Activated naive CD8-positive, alpha-beta T cell treated with anti-CD3 and anti-CD28 coated beads, Interleukin-2, amount 50 U/mL, for 24 hours (primary cell): ENCODE measurements at regions not wholly inside any gene's neighbourhood (a gene's known extent, or its start where the extent isn't known, plus 50 kb on each side); places are given as distances from the start of the nearest gene placed in this dataset.

Experiments used
- ATAC-seq: fragments of 150-1000 bp; cut with Tn5 transposase; one replicate; pipeline ENCODE4 v1.10.0; 2021
- DNase-seq: peaks from one replicate; pipeline ENCODE4 v3.0.0; 2021
- H3K27ac Mint-ChIP-seq: one replicate; pipeline ENCODE4 v1.8.0; 2021; ENCODE audit warnings: mild to moderate bottlenecking, mixed read lengths
- H3K27me3 Mint-ChIP-seq: one replicate; pipeline ENCODE4 v1.8.0; 2021; ENCODE audit warnings: mixed read lengths
- H3K36me3 Mint-ChIP-seq: one replicate; pipeline ENCODE4 v1.8.0; 2021; ENCODE audit warnings: low read depth, mixed read lengths
- H3K4me1 Mint-ChIP-seq: one replicate; pipeline ENCODE4 v1.8.0; 2021; ENCODE audit warnings: mixed read lengths
- H3K4me3 Mint-ChIP-seq: one replicate; pipeline ENCODE4 v1.8.0; 2021; ENCODE audit warnings: mild to moderate bottlenecking, moderate library complexity, mixed read lengths
- H3K9me3 Mint-ChIP-seq: one replicate; pipeline ENCODE4 v1.8.0; 2021; ENCODE audit warnings: mixed read lengths

DNA sequence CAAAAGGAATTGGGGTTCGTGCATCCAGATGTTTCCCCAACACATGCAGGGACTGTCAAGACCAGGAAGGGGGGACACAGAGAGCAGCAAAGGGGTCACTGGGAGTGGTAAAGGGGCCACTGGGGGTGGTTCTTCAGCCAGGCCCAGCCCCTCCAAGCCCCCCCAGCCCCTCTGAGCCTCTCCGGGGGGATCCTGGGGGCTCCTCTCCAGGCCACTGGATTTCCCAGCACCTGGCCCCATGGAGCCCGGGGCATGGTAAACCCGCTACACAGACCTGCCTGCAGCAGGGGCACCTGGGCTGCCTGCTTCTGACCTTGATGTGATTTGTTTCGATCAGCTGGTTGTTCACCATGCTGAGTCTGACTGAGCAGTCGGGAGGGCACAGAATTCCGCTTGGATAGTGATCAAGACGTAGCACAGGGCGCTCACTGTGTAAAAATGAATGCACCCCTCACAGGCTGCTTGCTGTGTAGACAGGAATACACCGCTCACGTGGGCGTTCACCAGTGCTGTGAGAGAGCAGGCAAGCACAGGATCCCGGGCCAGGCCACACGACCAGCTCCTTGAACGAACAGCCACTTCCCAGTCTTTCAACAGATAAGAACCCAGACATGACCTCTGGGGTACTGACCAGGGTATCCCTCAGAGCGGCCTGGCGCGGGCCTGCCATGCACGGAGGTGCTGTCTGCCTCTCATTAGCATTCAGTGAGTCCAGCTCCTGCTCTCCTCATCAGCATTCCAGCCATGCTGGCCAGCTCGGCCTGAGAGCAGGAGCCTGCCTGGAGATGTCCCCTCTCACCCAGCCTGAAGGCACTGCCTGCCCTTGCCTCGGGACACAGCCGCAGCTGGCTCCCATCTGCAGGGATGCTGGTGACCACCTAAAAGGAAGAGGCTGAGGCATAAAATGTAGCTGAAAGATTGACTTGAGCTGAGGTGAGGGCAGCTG, 73.3 kb upstream of the OTOS start:
- no peak overlapping the region for H3K4me3 Mint-ChIP-seq
- H3K27me3 Mint-ChIP-seq, result peaks cover 2% of the 10 kb centered on the region
- no peak for DNase-seq
- no peaks in the 10 kb centered on the region for H3K9me3 Mint-ChIP-seq
- no peaks in the 10 kb centered on the region for H3K36me3 Mint-ChIP-seq
- no peaks in the 10 kb centered on the region for H3K4me1 Mint-ChIP-seq
- no peak overlapping the region for H3K27ac Mint-ChIP-seq
- no peak for ATAC-seq

DNA sequence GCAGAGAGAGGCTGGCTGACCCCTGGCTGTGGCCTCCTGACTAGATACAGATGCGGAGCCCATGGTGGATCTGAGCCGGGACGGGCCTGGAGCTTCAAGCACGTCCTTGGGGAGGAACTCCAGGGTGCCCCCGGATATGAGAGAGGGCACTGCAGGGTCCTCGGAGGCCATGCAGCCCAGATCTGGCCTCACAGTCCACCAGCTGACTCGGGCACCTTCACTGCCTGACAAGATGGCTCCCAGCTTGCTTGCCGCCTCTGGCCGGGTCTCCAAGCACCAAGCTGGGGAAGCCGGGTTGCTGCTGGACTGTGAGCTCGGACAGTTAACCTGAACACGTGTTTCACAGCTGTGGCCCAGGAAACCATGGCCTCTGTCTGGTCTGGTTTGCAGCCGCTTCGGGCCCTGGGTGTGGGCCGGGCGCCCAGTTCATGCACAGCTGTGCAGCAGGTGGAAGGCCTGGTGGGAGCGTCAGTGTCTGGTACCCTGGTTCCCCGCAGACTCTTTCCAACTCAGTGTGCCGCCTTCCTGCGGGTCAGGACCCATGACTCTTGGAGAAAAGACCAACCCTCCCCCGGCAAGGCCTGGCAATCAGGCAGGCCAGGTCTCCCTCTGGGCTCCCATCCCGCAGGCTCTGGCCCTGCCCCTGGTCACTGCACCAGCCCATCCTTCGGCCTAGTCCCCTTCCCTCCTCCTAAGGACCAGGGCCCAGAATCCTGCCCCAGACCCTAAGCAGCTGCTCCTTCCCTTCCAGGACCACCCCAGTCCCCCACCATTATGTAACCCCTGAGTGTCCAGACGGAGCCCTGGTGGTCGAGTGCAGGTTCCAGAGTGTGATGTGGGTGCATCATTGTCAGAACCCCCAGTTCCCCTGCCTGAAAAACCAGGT, 74.6 kb upstream of the OTOS start:
- Mint-ChIP-seq H3K36me3 (no peaks in the 10 kb centered on the region), H3K27ac (no peak overlapping the region), H3K4me3 (no peak overlapping the region), H3K4me1 (no peaks in the 10 kb centered on the region), H3K27me3 (no peaks in the 10 kb centered on the region), H3K9me3 (no peaks in the 10 kb centered on the region)
- no peak for DNase-seq
- no peak for ATAC-seq

DNA sequence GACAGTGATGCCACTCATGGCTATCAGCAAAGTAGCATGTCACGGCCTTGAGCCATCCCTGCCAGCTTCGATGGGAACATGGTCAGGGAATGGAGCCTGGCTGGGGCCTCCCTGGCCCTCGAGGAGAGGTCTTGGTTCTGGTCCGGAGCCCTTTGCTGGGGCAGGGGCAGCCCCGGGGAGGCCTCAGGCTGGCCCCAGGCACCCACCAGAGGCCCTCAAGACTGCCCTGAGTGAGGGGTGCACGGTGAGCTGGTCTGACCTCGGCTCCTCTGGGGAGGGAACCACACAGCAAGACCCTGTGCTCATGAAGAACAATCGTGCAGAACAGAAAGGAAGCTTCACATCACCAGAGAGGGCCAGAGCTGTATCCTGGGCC, 75.2 kb upstream of the OTOS start:
- no peak overlapping the region for H3K27ac Mint-ChIP-seq
- H3K4me3 Mint-ChIP-seq, result no peak overlapping the region
- H3K36me3 Mint-ChIP-seq, result no peaks in the 10 kb centered on the region
- H3K4me1 Mint-ChIP-seq, result no peaks in the 10 kb centered on the region
- no peak for ATAC-seq
- peaks cover 1% of the 10 kb centered on the region for H3K27me3 Mint-ChIP-seq
- no peak for DNase-seq
- H3K9me3 Mint-ChIP-seq, result no peaks in the 10 kb centered on the region

DNA sequence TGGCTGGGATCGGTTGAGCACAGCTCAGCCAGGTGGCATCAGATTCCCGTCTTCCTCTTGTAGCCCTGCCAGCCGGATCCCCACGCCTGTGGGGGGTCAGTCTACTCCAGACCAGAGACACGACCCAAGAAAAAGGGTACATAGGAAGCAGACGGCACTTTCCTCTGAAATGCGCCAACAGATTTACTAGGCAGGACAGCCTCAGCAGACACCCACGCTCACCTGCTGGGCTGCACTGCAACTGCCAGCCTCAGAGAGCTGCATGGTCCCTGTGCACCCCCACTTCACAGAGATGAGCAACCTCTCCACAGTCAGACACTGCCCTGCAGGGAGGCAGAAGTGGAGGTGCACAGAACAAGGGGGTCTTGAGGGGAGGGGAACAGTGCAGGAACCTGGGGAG, 75.7 kb upstream of the OTOS start:
- peaks cover 2% of the 10 kb centered on the region for H3K27me3 Mint-ChIP-seq
- H3K9me3 Mint-ChIP-seq, result no peaks in the 10 kb centered on the region
- H3K36me3 Mint-ChIP-seq, result no peaks in the 10 kb centered on the region
- H3K27ac Mint-ChIP-seq, result no peak overlapping the region
- H3K4me1 Mint-ChIP-seq, result no peaks in the 10 kb centered on the region
- no peak for DNase-seq
- no peak for ATAC-seq
- H3K4me3 Mint-ChIP-seq, result no peak overlapping the region

DNA sequence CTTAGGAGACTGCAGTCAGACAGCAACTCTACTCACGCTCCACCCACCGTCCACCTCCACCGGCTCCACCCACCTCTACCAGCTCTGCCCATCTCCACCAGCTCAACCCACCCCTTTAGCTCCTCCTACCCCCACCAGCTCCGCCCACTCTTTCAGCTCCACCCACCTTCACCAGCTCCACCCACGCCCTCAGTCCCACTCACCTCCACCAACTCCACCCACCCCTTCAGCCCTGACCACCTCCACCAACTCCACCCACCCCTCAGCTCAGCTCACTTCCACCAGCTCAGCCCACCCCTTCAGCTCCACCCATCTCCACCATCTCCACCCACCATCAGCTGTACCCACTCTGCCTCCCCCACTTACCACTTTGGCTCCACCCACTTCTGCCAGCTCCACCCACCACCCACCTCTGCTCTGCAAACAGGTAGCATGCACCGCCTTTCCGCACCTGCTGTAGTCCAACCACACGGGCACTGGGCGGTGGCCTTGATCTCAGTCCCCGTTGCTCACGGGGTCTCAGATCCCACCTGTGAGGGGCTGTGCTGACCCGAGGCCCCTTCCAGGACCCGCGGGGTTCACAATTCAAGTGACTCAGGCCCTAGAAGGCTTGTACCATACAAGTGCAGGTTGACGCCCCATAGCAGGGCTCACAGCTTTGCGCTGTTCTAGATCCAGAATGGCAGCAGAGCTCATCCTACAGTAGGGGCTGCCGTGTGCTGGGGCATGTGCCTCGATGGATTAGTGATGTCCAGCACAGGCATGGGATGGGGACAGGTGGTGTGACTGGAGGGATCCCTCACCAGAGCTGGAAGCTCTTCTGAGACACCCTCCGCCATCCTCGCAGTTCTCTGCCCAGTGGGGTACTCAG, 77.2 kb upstream of the OTOS start:
- Mint-ChIP-seq H3K36me3 (no peaks in the 10 kb centered on the region), H3K4me3 (no peak overlapping the region), H3K4me1 (no peaks in the 10 kb centered on the region), H3K27me3 (peaks cover 7% of the 10 kb centered on the region), H3K9me3 (no peaks in the 10 kb centered on the region), H3K27ac (no peak overlapping the region)
- DNase-seq (no peak), ATAC-seq (no peak)

DNA sequence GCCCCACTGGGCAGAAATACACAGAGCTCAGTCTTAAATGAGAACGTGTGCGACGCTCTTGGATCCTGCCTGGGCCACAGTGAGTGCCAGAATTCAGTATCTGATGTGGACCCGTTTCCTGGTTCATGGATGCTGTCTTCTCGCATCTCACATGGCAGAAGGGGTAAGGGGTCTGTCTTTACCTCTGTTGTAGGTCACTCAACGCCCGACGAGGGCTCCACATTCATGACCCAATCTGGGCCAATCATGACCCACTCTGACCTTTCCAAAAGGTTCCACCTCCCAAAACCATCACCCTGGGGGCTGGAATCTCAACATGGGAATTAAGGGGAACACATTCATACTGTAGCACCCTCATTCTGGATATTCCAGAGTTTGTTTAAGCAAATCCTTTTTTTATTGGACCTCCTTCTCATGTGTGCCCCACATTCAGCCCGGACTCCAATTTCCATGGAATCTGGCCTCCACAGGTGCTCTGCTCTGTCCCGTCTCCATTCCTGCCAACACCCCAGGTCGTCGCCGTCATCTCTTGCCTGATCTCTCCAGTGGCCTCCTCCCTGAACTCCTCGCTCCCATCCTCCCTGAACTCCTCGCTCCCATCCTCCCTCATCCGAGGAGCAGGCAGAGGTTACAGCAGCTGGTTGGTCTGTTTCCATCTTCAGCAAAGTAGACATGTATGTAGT, 78.9 kb upstream of the OTOS start:
- ATAC-seq (no peak), DNase-seq (no peak)
- Mint-ChIP-seq H3K36me3 (no peaks in the 10 kb centered on the region), H3K27ac (no peak overlapping the region), H3K4me1 (no peaks in the 10 kb centered on the region), H3K9me3 (no peaks in the 10 kb centered on the region), H3K27me3 (peaks cover 11% of the 10 kb centered on the region), H3K4me3 (no peak overlapping the region)

DNA sequence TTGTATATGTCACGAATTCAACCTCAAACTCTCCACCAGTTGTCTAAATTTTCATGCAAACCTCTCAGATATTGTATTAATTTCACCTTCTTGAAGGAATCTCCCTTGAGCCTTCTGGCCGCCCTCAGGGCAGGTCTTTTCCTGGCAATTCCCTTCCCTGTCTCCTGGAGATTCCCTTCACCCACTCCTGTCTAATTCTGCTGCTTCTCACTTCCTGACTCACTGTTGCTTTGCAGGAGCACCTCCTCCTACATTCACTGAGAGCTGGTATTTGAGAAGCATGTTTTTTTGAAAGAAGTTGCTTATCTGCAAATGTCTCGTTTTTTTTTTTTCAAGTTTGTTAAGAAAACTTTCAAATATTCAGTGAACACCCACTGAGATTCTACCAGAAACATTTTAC, 79.9 kb upstream of the OTOS start:
- Mint-ChIP-seq H3K27ac (no peak overlapping the region), H3K9me3 (no peaks in the 10 kb centered on the region), H3K4me3 (no peak overlapping the region), H3K4me1 (no peaks in the 10 kb centered on the region), H3K27me3 (peaks cover 16% of the 10 kb centered on the region), H3K36me3 (no peaks in the 10 kb centered on the region)
- DNase-seq, result no peak
- ATAC-seq, result no peak

DNA sequence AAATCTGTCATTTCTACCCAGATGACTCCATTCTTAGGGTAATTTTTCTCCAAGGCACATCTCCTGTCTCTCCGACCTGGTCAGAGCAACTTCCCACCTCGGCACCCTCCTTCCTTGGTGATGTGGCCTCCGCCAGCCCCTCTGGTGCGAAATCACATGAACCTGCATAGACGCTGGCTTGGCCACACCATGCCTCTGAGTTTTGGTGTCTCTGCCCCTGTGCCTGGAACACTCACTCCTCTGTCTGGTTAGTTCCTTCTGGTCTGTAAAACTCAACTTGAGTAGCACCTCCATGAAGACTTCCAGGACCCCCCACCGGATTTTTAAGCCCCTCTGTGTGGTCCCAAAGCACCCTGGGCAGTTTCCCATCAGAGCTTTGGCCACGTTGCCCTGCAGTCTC, 83.2 kb upstream of the OTOS start:
- DNase-seq (no peak), ATAC-seq (no peak)
- Mint-ChIP-seq H3K4me1 (no peaks in the 10 kb centered on the region), H3K27ac (no peak overlapping the region), H3K27me3 (peaks cover 23% of the 10 kb centered on the region), H3K4me3 (no peak overlapping the region), H3K36me3 (peaks cover 2% of the 10 kb centered on the region), H3K9me3 (peaks cover 4% of the 10 kb centered on the region)

DNA sequence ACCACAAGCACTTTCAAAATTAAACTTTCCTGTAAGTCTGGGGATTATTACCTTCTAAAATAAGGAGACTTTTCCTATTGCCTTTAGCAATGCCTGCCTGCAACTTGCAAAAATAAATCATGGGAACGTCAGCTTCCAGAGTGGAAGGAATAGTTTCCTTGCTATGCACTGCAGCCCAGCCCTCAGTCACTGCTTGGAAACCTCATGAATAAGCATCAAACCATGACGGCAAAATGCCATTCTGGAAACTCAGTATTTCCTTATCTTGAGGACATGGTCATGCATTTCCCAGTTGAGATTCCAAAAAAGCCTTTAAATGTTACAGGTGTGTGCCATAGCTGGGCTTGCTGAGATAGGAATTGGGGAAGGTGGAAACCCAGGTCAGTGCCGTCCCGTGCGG, 84.2 kb upstream of the OTOS start:
- Mint-ChIP-seq H3K9me3 (peaks cover 14% of the 10 kb centered on the region), H3K4me1 (no peaks in the 10 kb centered on the region), H3K36me3 (peaks cover 2% of the 10 kb centered on the region), H3K27ac (no peak overlapping the region), H3K4me3 (no peak overlapping the region), H3K27me3 (peaks cover 23% of the 10 kb centered on the region)
- DNase-seq, result no peak
- no peak for ATAC-seq

DNA sequence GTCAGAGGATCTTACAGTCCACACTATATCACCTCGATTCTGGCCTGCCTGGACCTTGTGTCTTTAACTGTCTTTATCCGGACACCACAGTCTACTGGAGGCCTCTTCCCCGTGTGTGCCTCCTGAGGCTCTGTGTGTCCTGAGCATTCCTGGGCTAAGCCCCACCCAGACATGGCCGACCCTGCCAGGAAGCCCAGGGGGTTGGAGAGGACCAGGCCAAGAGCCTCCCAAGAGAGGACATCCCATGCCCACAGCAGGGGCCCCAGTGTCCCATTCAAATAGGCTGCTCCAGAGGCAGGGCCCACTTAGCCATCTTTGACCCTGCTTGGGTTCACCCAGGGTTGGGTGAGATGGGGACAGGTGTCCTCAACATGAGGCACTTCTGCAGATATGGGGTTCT, 84.7 kb upstream of the OTOS start:
- Mint-ChIP-seq H3K27me3 (peaks cover 25% of the 10 kb centered on the region), H3K36me3 (peaks cover 2% of the 10 kb centered on the region), H3K9me3 (peaks cover 15% of the 10 kb centered on the region), H3K27ac (no peak overlapping the region), H3K4me1 (no peaks in the 10 kb centered on the region), H3K4me3 (no peak overlapping the region)
- DNase-seq (no peak), ATAC-seq (no peak)

DNA sequence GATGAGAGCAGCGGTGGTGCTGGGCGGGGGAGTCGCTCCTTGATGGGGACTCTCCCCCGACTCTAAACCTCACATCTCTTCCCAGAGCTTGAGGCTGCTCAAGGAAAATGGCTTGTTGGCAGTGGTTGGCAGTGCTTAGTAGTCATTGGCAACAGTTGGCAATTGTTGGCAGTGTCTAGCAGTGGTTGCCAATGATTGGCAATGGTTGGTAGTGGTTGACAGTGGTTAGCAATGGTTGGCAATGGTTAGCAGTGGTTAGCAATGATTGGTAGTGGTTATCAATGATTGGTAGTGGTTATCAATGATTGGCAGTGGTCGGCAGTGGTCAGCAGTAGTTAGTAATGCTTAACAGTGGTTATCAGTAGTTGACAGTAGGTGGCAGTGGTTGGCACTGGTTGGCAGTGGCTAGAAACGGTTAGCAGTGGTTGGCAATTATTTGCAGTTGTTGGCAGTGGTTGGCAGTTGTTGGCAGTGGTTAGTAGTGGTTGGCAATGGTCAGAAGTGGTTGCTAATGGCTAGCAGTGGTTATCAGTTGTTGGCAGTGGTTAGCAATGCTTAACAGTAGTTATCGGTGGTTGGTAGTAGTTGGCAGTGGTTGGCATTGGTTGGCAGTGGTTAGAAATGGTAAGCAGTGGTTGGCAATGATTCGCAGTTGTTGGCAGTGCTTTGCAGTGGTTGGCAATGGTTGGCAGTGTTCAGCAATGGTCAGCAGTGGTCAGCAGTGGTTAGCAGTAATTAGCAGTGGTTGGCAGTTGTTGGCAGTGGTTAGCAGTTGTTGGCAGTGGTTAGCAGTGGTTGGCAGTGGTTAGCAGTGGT, 85.4 kb upstream of the OTOS start:
- no peak for DNase-seq
- H3K27ac Mint-ChIP-seq, result no peak overlapping the region
- peaks cover 24% of the 10 kb centered on the region for H3K27me3 Mint-ChIP-seq
- H3K36me3 Mint-ChIP-seq, result peaks cover 2% of the 10 kb centered on the region
- H3K9me3 Mint-ChIP-seq, result peaks cover 15% of the 10 kb centered on the region
- no peaks in the 10 kb centered on the region for H3K4me1 Mint-ChIP-seq
- H3K4me3 Mint-ChIP-seq, result no peak overlapping the region
- no peak for ATAC-seq

DNA sequence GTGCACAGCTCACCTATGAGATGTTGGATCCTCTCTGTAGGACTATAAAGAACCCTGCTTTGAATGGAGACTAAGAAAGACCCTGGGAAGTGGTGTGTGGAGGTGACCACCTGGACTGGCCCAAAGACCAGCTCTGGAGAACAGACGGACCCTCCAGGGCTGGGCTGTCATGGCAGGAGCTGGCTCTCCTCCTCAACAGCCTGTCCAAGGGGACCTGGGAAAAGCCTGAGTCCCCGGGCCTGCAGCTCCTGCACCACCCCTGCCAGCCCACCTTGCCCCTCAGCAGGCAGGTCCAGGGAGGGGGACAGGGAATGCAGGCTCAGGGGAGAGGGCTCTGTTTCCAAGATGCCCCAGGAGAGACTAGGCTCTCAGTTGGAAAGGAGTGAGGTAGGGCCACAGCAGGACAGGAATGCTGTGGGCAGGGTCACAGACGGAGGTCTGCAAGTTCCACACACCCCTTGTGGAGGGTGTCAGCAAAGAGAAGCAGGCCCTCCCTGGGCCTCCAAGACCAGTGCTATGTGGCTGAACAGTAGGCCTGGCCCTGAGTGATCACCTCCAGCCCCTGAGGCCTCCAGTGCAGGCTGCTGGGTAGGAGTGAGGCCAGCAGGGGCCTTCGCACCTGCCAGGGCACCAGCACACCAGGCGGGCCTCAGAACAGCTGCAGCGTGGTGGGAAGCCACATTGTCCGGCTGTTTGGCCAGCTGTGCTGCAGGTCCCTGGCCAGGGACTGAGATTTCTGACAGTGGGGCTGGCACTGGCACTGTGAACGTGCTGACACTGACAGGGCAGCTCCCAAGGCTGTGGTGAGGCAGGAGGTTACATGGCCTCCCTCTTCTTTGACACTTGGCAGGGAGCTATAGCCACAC, 86.4 kb upstream of the OTOS start:
- Mint-ChIP-seq H3K4me1 (no peaks in the 10 kb centered on the region), H3K27ac (no peak overlapping the region), H3K27me3 (peaks cover 25% of the 10 kb centered on the region), H3K9me3 (peaks cover 15% of the 10 kb centered on the region), H3K36me3 (peaks cover 2% of the 10 kb centered on the region), H3K4me3 (no peak overlapping the region)
- DNase-seq (no peak), ATAC-seq (no peak)
